ENCODE measurements at regions not wholly inside any gene's neighbourhood (a gene's known extent, or its start where the extent isn't known, plus 50 kb on each side); places are given as distances from the start of the nearest gene placed in this dataset.

GRCh38 chr3:27615555-27615954 is 106.6 kb downstream of the EOMES start:
- TF ChIP-seq JUNB (IDR thresholded peaks at IDR 0.05; ENCODE audit: unreplicated experiment), result no peak
- no peak for TF ChIP-seq CTCF (conservative IDR thresholded peaks at IDR 0.05; ENCODE audit: low read depth in 2 of 2)
- TF ChIP-seq EZH2 (IDR thresholded peaks at IDR 0.05; ENCODE audit: low read depth, unreplicated experiment), result no peak
- TF ChIP-seq REST (IDR thresholded peaks at IDR 0.05; ENCODE audit: unreplicated experiment), result no peak

Data from GM23338 (cell line).